ENCODE measurements at regions not wholly inside any gene's neighbourhood (a gene's known extent, or its start where the extent isn't known, plus 50 kb on each side); places are given as distances from the start of the nearest gene placed in this dataset.

DNA sequence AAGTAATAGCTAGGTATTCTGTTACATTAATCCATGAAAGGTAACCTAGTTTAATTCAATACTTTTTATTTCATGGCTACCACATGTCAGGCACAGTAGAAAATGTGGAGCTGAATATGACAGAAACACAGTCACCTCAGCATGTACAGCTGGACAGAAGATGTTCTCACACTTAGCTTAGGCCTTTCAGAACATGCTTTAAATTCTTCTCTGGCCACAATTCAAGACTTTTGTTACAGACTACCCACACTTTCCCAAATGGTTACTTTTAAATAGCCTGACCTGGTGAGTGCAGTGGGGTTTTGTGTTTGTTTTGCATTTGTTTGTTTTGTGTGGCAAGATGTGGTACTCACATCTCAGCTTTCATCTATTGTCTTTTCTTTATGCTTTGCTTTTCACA, 1079.5 kb downstream of the IGSF11 start:
- TF ChIP-seq EP300 (IDR thresholded peaks at IDR 0.05) (no peak), POLR2A (IDR thresholded peaks at IDR 0.05) (no peak)
- TF ChIP-seq, protein P1, sequence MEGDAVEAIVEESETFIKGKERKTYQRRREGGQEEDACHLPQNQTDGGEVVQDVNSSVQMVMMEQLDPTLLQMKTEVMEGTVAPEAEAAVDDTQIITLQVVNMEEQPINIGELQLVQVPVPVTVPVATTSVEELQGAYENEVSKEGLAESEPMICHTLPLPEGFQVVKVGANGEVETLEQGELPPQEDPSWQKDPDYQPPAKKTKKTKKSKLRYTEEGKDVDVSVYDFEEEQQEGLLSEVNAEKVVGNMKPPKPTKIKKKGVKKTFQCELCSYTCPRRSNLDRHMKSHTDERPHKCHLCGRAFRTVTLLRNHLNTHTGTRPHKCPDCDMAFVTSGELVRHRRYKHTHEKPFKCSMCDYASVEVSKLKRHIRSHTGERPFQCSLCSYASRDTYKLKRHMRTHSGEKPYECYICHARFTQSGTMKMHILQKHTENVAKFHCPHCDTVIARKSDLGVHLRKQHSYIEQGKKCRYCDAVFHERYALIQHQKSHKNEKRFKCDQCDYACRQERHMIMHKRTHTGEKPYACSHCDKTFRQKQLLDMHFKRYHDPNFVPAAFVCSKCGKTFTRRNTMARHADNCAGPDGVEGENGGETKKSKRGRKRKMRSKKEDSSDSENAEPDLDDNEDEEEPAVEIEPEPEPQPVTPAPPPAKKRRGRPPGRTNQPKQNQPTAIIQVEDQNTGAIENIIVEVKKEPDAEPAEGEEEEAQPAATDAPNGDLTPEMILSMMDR (IDR thresholded peaks at IDR 0.05): no peak
